ENCODE measurements at regions not wholly inside any gene's neighbourhood (a gene's known extent, or its start where the extent isn't known, plus 50 kb on each side); places are given as distances from the start of the nearest gene placed in this dataset.

- DNase-seq (ENCODE audit: low spot score) = peak; percentile 32
Observed at GRCh38 chr10:131532745-131533341, 221.3 kb upstream of the TCERG1L start.

- no peak for DNase-seq (ENCODE audit: low spot score)
Observed at GRCh38 chr10:131533846-131534526, 222.5 kb upstream of the TCERG1L start.

GRCh38 chr10:131534836-131535235 is 223.3 kb upstream of the TCERG1L start:
- DNase-seq (ENCODE audit: low spot score) = peak; percentile 26

GRCh38 chr10:131536676-131537075 is 225.2 kb upstream of the TCERG1L start:
- DNase-seq (ENCODE audit: low spot score) = peak; percentile 6

GRCh38 chr10:131537281-131537680 is 225.8 kb upstream of the TCERG1L start:
- DNase-seq (ENCODE audit: low spot score) = no peak

GRCh38 chr10:131544495-131544894 is 233.0 kb upstream of the TCERG1L start:
- DNase-seq (ENCODE audit: low spot score) = peak; percentile 31

GRCh38 chr10:131546086-131546810 is 234.7 kb upstream of the TCERG1L start:
- no peak for DNase-seq (ENCODE audit: low spot score)

GRCh38 chr10:131547129-131547799 is 235.7 kb upstream of the TCERG1L start:
- DNase-seq (ENCODE audit: low spot score) = peak; percentile 22

- peak; percentile 26 for DNase-seq (ENCODE audit: low spot score)
Observed at GRCh38 chr10:131548176-131548575, 236.7 kb upstream of the TCERG1L start.

- DNase-seq (ENCODE audit: low spot score) = peak; percentile 36
Observed at GRCh38 chr10:131549116-131549515, 237.6 kb upstream of the TCERG1L start.

- no peak for DNase-seq (ENCODE audit: low spot score)
Observed at GRCh38 chr10:131553121-131553520, 241.6 kb upstream of the TCERG1L start.

GRCh38 chr10:131553581-131553980 is 242.1 kb upstream of the TCERG1L start:
- peak; percentile 11 for DNase-seq (ENCODE audit: low spot score)

- no peak for DNase-seq (ENCODE audit: low spot score)
Observed at GRCh38 chr10:131554821-131555220, 243.3 kb upstream of the TCERG1L start.

GRCh38 chr10:131555406-131555805 is 243.9 kb upstream of the TCERG1L start:
- no peak for DNase-seq (ENCODE audit: low spot score)

- DNase-seq (ENCODE audit: low spot score) = no peak
Observed at GRCh38 chr10:131556061-131556896, 244.8 kb upstream of the TCERG1L start.

GRCh38 chr10:131556897-131557495 is 245.5 kb upstream of the TCERG1L start:
- no peak for DNase-seq (ENCODE audit: low spot score)

- peak; percentile 12 for DNase-seq (ENCODE audit: low spot score)
Observed at GRCh38 chr10:131557956-131558355, 246.4 kb upstream of the TCERG1L start.

- peak; percentile 39 for DNase-seq (ENCODE audit: low spot score)
Observed at GRCh38 chr10:131559450-131559911, 248.0 kb upstream of the TCERG1L start.

GRCh38 chr10:131560166-131560565 is 248.6 kb upstream of the TCERG1L start:
- peak; percentile 47 for DNase-seq (ENCODE audit: low spot score)

GRCh38 chr10:131560706-131561355 is 249.3 kb upstream of the TCERG1L start:
- DNase-seq (ENCODE audit: low spot score) = peak; percentile 39

- DNase-seq (ENCODE audit: low spot score) = peak; percentile 24
Observed at GRCh38 chr10:131561897-131562296, 250.4 kb upstream of the TCERG1L start.

Data from ecto neural progenitor cell (in vitro differentiated cells).